MM.1S (cell line): ENCODE measurements at regions not wholly inside any gene's neighbourhood (a gene's known extent, or its start where the extent isn't known, plus 50 kb on each side); places are given as distances from the start of the nearest gene placed in this dataset.

Experiments used
- EZH2 ChIP-seq: fragments of 300-600 bp; sonication (generic); optimal IDR thresholded peaks from 2 replicates; pipeline ENCODE3; 2017; ENCODE audit warnings: low read depth, mild to moderate bottlenecking, antibody characterized with exemption, low read length, mixed read lengths
- EZH2phosphoT487 ChIP-seq: fragments of 300-600 bp; sonication (generic); IDR thresholded peaks from 2 replicates; pipeline ENCODE4 v1.6.1; 2018; ENCODE audit warnings: antibody characterized with exemption, low read length
- TF ChIP-seq, protein P1 (sequence below): fragments of 300-600 bp; sonication (generic); IDR thresholded peaks from 2 replicates; pipeline ENCODE4 v1.5.1; 2016; ENCODE audit warnings: antibody characterized with exemption, low read length, mixed read lengths

DNA sequence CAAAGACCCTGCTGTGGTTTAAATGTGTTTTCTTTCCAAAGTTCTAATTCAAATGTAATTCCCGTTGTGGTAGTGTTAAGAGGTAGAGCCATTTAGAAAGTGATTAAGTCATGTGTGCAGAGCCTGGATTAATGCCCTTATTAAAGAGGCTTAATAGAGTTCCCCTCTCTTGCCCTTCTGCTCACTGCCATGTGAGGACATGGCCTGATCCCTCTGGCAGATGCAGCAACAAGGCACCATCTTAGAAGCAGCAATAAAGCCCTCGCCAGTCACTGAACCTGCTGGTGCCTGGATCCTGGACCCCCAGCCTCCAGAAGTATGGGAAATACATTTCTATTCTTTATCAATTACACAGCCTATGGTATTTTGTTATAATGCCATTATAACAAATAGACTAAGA lies 485.2 kb downstream of the DCDC2C start:
- TF ChIP-seq, protein P1, sequence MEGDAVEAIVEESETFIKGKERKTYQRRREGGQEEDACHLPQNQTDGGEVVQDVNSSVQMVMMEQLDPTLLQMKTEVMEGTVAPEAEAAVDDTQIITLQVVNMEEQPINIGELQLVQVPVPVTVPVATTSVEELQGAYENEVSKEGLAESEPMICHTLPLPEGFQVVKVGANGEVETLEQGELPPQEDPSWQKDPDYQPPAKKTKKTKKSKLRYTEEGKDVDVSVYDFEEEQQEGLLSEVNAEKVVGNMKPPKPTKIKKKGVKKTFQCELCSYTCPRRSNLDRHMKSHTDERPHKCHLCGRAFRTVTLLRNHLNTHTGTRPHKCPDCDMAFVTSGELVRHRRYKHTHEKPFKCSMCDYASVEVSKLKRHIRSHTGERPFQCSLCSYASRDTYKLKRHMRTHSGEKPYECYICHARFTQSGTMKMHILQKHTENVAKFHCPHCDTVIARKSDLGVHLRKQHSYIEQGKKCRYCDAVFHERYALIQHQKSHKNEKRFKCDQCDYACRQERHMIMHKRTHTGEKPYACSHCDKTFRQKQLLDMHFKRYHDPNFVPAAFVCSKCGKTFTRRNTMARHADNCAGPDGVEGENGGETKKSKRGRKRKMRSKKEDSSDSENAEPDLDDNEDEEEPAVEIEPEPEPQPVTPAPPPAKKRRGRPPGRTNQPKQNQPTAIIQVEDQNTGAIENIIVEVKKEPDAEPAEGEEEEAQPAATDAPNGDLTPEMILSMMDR = no peak
- TF ChIP-seq EZH2 = no peak
- TF ChIP-seq EZH2phosphoT487 = no peak
